ENCODE measurements at regions not wholly inside any gene's neighbourhood (a gene's known extent, or its start where the extent isn't known, plus 50 kb on each side); places are given as distances from the start of the nearest gene placed in this dataset.

GRCh38 chr15:95664450-95664849, 666.0 kb upstream of the NR2F2 start:
- no peak for TF ChIP-seq POLR2AphosphoS5 (IDR thresholded peaks at IDR 0.05; ENCODE audit: low read depth, low read length)
- TF ChIP-seq TAF1 (IDR thresholded peaks at IDR 0.05; ENCODE audit: borderline replicate concordance, insufficient read depth, low read length) = no peak

Data from PFSK-1 (cell line).